GM23338 (cell line): ENCODE measurements at regions not wholly inside any gene's neighbourhood (a gene's known extent, or its start where the extent isn't known, plus 50 kb on each side); places are given as distances from the start of the nearest gene placed in this dataset.

ENCODE experiments used
- EZH2 ChIP-seq: fragments of 200-600 bp; sonication (generic); IDR thresholded peaks from one replicate; pipeline ENCODE4 v1.8.0; 2017; ENCODE audit warnings: antibody characterized with exemption, mild to moderate bottlenecking, low read depth; ENCODE audit not compliant: unreplicated experiment
- ZNF114 ChIP-seq: fragments of 250-450 bp; sonication (Bioruptor Pico); IDR thresholded peaks from 2 replicates; pipeline ENCODE4 v1.5.0; 2020; ENCODE audit warnings: mild to moderate bottlenecking, moderate library complexity
- TF ChIP-seq, protein P1 (sequence below), 2 experiments: fragments of 200-600 bp in 1 of 2; sonication (generic) in 1 of 2; conservative IDR thresholded peaks; 2 replicates each; pipeline versions ENCODE4 v1.5.1 to v1.6.1; 2016 to 2017; ENCODE audit warnings: antibody characterized with exemption in 2 of 2, low read depth in 2 of 2, mild to moderate bottlenecking in 2 of 2, moderate library complexity in 1 of 2

DNA sequence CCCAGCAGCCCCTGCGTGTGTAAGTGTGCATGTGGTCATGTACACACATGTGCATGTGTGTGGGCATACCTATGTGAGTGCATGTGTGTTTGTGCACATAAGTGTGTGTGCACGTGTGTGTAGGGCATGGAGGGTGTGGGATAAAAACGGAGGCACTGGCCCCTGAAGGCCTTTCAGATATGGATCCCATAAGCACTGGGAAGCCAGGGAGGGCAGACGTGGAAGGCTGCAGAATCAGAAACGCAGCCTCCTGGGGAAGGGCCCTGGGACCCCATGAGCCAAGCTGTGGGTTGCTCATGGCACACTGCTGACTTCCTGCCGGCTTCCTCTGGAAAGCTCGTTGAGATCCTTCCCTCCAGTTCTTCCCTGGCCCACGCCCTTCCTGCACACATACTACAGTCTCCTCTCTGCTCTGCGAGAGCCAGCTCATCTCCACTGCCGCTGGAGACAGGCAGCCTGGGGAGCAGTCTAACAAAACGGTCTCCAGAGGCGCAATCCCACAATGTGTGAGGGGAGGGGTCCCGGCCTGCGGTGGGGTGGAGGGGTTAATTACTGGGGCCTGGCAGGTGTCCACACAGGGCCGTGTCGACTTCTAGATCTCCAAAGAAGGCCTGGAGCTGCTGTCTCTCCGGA lies 435.2 kb upstream of the B3GAT1 start:
- TF ChIP-seq ZNF114 (CRISPR knock-in tag) (no peak), EZH2 (no peak)
- TF ChIP-seq, protein P1, sequence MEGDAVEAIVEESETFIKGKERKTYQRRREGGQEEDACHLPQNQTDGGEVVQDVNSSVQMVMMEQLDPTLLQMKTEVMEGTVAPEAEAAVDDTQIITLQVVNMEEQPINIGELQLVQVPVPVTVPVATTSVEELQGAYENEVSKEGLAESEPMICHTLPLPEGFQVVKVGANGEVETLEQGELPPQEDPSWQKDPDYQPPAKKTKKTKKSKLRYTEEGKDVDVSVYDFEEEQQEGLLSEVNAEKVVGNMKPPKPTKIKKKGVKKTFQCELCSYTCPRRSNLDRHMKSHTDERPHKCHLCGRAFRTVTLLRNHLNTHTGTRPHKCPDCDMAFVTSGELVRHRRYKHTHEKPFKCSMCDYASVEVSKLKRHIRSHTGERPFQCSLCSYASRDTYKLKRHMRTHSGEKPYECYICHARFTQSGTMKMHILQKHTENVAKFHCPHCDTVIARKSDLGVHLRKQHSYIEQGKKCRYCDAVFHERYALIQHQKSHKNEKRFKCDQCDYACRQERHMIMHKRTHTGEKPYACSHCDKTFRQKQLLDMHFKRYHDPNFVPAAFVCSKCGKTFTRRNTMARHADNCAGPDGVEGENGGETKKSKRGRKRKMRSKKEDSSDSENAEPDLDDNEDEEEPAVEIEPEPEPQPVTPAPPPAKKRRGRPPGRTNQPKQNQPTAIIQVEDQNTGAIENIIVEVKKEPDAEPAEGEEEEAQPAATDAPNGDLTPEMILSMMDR (conservative IDR thresholded peaks at IDR 0.05; ENCODE audit: low read depth in 2 of 2), result no peak
